ENCODE measurements at regions not wholly inside any gene's neighbourhood (a gene's known extent, or its start where the extent isn't known, plus 50 kb on each side); places are given as distances from the start of the nearest gene placed in this dataset.
"Not testable (repeated sequence)": the region's sequence is repeated elsewhere in the genome, so short reads cannot be mapped to it uniquely, and the experiment has no call there.

DNA sequence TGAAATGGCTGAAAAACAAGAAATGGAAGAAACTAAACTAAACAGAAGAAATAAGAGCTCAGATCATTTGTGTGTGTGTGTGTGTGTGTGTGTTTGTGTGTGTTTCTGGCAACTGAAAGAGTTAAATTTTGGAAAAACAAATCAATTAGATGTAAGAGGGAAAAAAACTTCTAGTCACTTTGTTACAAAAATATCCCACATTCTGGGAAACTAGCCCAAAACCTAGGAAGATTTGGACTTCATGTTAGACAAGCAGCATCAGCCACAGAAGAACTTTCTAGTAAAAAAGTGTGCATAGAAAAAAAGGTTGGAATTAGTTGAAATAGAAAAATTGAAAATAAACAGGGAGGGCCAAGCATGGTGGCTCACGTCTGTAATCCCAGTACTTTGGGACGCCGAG lies 111.6 kb upstream of the PRKG2 start:
- no peak for DNase-seq (ENCODE audit: low spot score)
- intact Hi-C loops (cut with DNase I): no loop called here

DNA sequence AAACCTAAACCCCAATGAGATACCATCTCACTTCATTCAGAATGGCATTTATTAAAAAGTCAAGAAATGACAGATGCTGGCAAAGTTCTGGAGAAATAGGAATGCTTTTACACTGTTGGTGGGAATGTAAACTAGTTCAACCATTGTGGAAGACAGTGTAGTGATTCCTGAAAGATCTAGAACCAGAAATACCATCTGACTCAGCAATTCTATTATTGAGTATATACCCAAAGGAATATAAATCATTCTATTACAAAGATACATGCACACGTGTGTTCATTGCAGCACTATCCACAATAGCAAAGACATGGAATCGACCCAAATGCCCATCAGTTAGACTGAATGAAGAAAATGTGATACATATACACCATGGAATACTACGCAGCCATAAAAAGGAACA lies 109.6 kb upstream of the PRKG2 start:
- DNase-seq (ENCODE audit: low spot score); intact Hi-C loops (cut with DNase I): not testable (repeated sequence)

DNA sequence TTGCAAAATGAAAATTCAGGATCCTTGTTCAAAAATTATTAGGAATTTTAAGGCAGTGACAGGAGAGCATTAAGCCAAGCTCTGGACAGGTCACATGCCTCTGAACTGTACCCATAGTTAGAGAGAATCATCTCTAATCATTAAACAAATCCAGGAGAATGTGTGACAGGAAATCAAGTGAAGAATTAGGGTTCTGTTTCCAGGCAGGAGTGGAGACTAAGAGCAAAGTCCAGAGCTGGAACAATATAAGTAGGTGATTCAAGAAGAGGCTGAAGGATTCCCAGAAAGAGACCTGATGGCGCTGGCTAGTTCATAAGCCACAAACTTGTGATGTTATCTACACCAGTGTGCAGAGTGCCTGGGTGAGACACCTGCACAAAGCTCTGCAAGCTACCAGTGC lies 104.6 kb upstream of the PRKG2 start:
- intact Hi-C loops (cut with DNase I): no loop called here
- DNase-seq (ENCODE audit: low spot score): no peak

DNA sequence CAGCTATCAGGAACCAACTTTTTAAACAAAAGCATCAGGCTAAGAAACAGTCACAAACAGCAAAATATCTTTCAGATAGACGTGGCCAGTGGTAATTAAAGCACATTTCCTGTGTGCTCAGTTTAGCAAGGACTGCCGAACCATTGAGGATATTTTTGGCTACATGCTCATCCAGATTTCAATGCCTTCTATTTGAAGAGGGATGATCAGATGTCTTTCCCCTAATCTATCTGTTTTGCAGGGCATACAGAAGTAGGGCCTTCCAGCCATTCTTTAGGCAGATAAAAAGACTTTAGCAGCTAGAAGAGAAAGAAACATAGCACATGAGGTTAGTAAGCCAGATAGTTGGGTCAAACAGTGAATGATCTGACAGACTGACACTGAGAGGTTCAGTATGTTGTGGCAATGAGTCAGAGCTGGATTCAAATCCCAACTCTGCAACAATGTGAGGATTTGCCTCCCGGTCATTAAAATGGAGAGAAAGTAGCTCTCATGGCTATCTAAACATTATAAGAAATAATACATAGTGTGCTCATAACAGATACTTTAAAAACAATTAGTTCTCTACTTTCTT lies 100.0 kb upstream of the PRKG2 start:
- intact Hi-C loops (cut with DNase I): no loop called here
- no peak for DNase-seq (ENCODE audit: low spot score)

DNA sequence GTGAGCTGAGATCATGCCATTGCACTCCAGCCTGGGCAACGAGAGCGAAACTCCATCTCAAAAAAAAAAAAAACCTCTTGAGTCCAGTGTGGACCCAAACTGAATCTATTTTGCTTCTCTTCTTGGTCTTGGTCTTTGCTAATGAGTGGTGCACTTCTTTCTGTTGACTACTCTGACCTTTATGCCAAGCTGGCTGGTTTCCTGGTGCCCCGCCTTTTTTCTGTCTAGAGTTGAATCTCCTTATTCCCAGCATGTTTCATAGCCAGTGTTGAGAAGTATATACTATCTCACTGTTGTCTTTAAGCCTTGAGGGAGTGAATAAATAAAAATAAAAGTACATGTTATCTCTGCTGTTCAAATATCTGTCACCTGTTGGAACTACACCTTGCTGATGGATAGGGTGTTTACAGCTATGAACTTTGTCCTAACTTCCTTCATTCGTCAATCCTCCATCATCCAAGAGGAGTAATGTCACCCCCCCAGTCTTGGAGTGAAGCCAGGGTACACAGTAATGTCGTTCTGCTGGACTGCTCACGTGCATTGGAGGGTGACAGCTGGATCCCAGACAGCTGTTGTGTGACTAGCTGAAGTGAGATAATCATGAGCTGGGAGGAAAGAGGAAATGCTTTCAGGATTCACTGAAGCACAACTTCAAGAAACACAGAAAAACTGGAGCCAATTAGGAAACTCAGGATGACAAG lies 99.3 kb upstream of the PRKG2 start:
- intact Hi-C loops (cut with DNase I): no loop called here
- DNase-seq (ENCODE audit: low spot score): no peak

DNA sequence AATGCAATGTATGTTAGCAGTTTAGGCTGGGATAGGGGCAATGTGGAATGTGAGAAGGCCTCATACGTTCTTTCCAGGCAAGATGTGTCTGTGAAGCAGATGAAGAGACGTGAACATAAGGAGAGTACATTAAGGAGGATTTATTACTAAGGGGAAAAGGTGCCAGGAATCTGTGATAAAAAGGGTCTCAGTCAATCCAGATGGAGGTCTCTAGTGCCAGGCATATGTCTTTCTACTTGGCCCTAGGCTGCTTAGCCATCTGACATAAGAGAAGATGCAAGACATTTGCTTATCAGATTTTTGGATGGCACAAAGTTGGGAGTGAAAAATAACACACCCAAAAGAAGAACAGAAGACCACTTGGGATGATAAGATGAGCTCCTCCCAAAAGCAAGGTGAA lies 93.0 kb upstream of the PRKG2 start:
- DNase-seq (ENCODE audit: low spot score): no peak
- intact Hi-C loops (cut with DNase I): no loop called here

DNA sequence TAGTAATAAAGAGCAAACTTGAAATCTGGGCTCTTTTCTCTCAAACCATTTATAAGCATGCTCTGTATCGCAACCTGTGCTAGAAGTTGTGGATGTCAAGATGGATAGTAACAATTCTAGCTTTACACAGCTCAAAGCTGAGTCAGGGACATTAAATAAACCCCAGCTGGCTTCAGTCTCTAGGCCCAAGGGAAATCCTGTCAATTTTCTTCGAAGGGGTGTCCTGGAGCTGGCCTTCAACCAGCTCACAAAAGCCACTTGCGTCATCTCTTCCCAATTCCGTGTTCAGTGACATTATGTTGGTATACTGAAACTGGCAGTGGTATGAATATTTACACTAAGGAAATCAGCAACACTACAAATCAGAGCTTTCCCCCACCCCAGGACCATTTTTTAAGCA lies 89.8 kb upstream of the PRKG2 start:
- intact Hi-C loops (cut with DNase I): no loop called here
- DNase-seq (ENCODE audit: low spot score): no peak

DNA sequence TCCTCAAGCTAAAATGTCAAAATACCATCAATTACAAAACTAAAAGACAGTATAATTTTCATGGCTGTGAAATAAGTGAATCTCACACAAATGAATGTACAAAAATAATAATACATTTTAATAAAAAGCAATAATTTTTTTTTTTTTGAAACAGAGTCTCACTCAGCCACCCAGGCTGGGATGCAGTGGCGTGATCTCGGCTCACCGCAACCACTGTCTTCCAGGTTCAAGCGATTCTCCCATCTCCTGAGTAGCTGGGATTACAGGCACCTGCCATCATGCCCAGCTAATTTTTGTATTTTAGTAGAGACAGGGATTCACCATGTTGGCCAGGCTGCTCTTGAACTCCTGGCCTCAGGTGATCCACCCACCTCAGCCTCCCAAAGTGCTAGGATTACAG lies 85.3 kb upstream of the PRKG2 start:
- intact Hi-C loops (cut with DNase I); DNase-seq (ENCODE audit: low spot score): not testable (repeated sequence)

DNA sequence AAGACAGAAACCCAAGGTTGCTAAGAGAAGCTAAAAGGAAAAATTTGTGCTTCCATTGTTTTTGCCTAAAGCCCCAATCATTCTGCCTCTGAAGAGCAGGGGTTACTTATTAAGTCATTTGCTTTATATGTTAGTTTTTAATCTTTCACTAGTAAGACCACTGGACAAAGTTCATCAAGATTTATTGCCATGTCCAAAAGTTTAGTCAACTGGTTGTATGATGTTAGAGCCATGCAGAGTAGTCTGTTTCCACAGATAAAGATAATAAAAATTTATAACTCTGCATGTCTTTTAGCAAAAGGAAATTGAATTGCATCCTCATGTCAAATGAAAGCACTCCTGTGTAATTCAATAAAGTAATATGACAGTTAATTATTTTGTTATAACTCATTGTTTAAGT lies 75.8 kb upstream of the PRKG2 start:
- DNase-seq (ENCODE audit: low spot score): no peak
- intact Hi-C loops (cut with DNase I): no loop called here

DNA sequence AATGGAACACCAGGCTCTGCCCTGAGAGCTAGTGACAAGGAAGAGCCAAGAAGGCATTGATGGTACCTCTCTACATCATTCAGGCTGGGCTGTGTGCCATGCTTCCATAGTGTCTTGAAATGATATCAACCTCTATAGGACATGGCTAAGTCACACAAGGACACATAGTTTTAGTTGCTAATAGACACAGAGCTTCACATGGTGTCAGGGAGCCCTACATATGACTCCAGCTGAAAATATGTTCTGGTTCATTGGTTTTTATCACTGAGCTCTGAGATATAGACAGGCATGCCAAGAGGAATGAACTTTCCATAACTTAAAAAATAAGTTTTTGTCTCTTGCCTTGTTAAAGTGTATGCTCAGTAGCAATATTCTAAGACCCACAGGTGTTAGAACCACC lies 72.1 kb upstream of the PRKG2 start:
- no peak for DNase-seq (ENCODE audit: low spot score)
- intact Hi-C loops (cut with DNase I): no loop called here

DNA sequence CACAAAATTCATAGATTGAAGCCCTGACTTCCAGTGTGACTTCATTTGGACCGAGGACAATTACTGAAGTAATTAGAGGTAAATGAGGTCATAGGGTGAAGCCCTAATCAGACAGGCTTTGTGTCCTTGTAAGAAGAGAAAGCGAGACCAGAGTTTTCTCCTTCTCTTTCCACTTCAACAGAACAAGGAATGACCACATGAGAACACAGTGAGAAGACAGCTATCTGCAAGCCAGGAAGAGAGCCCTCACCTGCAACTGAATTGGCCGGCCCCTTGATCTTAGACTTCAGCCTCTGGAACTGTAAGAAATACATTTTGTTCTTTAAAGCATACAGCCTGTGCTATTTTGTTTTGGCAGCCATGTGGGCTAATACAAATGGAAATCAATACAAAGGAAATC lies 67.1 kb upstream of the PRKG2 start:
- DNase-seq (ENCODE audit: low spot score): no peak
- intact Hi-C loops (cut with DNase I): no loop called here

DNA sequence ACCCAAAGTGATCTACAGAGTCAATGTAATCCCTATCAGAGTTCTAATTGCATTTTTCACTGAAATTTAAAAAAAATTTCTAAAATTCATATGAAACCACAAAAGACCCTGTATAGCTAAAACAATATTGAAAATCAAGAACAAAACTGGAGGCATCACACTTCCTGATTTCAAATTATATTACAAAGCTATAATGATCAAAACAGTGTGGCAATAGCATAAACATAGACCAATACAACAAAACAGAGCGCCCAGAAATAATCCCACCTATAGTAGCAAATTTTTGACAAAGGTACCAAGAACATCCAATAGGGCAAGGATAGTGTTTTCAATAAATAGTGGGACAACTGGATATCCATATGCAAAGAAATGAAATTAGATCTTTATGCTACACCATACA lies 59.4 kb upstream of the PRKG2 start:
- intact Hi-C loops (cut with DNase I): no loop called here
- no peak for DNase-seq (ENCODE audit: low spot score)

DNA sequence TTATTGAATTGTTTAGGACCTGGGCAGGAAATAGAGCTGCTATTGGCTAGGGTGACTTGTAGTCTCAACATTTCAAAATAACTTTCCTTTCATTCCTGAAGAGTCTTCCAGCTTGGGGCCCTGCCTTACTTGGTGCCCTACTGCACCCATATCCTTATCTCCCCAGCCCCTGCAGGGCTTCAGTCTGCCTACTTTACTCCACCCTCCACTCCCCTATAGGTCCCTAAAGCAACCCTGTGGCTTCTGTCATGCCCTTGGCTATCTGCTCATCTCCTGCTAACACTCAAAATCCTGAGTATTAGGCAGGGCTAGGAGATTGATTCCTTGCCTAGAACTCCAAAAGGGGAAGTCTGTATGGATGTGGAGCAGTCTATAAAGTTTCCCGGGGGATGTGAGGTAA lies 57.6 kb upstream of the PRKG2 start:
- intact Hi-C loops (cut with DNase I): no loop called here
- DNase-seq (ENCODE audit: low spot score): no peak
